GM12891 (cell line): ENCODE measurements at regions not wholly inside any gene's neighbourhood (a gene's known extent, or its start where the extent isn't known, plus 50 kb on each side); places are given as distances from the start of the nearest gene placed in this dataset.

Experiments
- POLR2A ChIP-seq: IDR thresholded peaks from 2 replicates; pipeline ENCODE4 v1.6.1; 2011; ENCODE audit warnings: low read depth, low read length, control low read depth
- POLR2AphosphoS5 ChIP-seq: IDR thresholded peaks from 2 replicates; pipeline ENCODE4 v1.6.1; 2011; ENCODE audit warnings: low read depth, low read length, control low read depth

- TF ChIP-seq POLR2AphosphoS5 (no peak), POLR2A (no peak)
Observed at GRCh38 chr4:159012381-159012780, 90.5 kb upstream of the RAPGEF2 start.
